ENCODE measurements at regions not wholly inside any gene's neighbourhood (a gene's known extent, or its start where the extent isn't known, plus 50 kb on each side); places are given as distances from the start of the nearest gene placed in this dataset.

DNA sequence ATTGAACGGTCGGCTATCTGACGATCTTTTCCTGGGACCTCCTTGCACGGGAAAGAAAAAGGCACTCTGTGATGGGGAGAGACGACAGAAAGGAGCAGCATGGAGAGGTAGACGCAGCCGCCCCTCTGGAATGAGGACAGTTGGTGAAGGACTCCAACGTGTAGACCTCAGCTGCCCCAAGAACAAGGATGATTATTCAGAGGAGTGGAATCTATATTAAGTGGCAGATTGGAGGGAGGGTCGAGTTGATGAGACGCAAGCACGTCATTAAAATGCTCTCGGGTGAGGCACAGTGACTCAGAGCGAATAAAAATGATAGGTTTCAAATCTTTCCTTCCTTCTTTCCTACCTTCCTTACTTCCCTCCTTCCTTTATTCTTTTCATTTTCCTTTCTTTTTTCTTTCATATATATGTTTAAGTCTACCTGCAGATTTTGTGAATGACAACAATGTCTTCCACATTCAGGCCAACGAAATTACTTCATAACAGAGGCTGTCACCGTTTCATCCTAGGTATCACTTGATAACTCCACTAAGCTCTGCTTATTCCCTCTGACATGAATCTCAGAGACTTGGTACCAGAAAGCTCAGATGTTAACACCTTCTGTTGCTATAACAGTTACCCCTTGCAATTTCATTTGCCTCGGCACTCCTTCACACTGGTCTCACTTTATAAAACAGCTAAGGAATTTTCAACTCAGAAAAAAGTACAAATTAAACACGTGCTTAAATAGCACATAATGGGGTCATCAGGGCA, 110.0 kb upstream of the PPARGC1A start (continued):
- TF ChIP-seq, protein P1, sequence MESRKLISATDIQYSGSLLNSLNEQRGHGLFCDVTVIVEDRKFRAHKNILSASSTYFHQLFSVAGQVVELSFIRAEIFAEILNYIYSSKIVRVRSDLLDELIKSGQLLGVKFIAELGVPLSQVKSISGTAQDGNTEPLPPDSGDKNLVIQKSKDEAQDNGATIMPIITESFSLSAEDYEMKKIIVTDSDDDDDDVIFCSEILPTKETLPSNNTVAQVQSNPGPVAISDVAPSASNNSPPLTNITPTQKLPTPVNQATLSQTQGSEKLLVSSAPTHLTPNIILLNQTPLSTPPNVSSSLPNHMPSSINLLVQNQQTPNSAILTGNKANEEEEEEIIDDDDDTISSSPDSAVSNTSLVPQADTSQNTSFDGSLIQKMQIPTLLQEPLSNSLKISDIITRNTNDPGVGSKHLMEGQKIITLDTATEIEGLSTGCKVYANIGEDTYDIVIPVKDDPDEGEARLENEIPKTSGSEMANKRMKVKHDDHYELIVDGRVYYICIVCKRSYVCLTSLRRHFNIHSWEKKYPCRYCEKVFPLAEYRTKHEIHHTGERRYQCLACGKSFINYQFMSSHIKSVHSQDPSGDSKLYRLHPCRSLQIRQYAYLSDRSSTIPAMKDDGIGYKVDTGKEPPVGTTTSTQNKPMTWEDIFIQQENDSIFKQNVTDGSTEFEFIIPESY (IDR thresholded peaks at IDR 0.05): no peak

DNA sequence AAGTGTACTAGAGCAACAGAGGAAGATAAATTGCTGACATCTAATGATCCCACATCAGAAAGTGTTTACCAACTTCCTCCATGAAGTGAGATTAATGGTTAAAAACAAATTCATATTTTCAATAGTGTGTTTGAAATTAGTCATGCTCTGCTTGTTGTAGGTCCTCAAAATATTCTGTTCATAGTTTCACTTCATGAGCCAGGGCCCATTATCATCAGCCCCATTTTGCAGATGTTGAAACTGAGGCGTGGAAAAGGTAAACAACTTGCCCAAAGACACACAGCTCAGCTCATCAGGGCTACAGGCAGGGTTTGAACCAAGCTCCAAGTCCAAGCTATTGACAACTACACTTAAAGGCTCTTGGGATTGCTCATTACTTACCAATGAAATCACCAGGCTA, 103.5 kb upstream of the PPARGC1A start:
- Histone ChIP-seq H3K27me3 (ENCODE audit: control insufficient read depth in 4 of 4, insufficient read depth in 4 of 4, low read length in 3 of 4) (no peaks in the 10 kb centered on the region), H3K4me1 (ENCODE audit: control insufficient read depth in 4 of 4, insufficient read depth in 4 of 4, low read length in 3 of 4) (no peaks in the 10 kb centered on the region), H3K4me3 (ENCODE audit: low read depth in 1 of 3, low read length in 3 of 3) (no peak overlapping the region), H3K27ac (ENCODE audit: low read depth in 1 of 2, low read length in 2 of 2) (no peak overlapping the region), H3K9ac (ENCODE audit: low read depth in 1 of 2, low read length in 2 of 2) (no peak overlapping the region), H3K36me3 (ENCODE audit: control insufficient read depth in 4 of 4, insufficient read depth in 3 of 4, low read depth in 1 of 4, low read length in 3 of 4) (no peaks in the 10 kb centered on the region), H3K9me3 (ENCODE audit: control insufficient read depth in 4 of 4, low read length in 3 of 4) (no peaks in the 10 kb centered on the region)
- TF ChIP-seq HNF4G (IDR thresholded peaks at IDR 0.05) (no peak), EGR1 (IDR thresholded peaks at IDR 0.05; ENCODE audit: low read depth in 2 of 2) (no peak), NR2F2 (IDR thresholded peaks at IDR 0.05) (no peak), YY1 (IDR thresholded peaks at IDR 0.05) (no peak), HNF4A (conservative IDR thresholded peaks at IDR 0.05) (no peak), ATF3 (IDR thresholded peaks at IDR 0.05) (no peak)
- TF ChIP-seq, protein P1 (IDR thresholded peaks at IDR 0.05): no peak
- DNase-seq (ENCODE audit: low spot score): no peak
- WGBS: 92% methylated on average over 1 of the region's 1 CpG

DNA sequence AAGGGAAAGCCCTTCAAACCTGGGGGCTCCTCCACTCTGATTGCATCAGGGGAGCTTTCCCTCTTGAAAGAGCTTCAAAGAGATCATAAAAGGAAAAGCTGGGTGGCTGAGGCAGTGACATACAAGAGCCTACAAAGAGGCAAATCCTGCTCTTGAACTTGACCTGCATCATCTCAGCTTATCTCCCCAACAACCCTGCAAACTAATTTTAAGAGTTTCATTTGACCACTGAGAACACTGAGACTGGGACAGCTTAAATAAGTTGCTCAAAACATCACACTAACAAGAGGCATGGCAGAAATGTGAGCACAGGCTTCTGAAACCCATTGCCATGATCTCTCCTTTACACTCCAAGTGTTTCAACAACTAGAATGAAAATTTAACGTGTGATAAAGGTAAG, 101.6 kb upstream of the PPARGC1A start:
- Histone ChIP-seq H3K36me3 (ENCODE audit: control insufficient read depth in 4 of 4, insufficient read depth in 3 of 4, low read depth in 1 of 4, low read length in 3 of 4) (no peaks in the 10 kb centered on the region), H3K27me3 (ENCODE audit: control insufficient read depth in 4 of 4, insufficient read depth in 4 of 4, low read length in 3 of 4) (no peaks in the 10 kb centered on the region), H3K9ac (ENCODE audit: low read depth in 1 of 2, low read length in 2 of 2) (no peak overlapping the region), H3K9me3 (ENCODE audit: control insufficient read depth in 4 of 4, low read length in 3 of 4) (no peaks in the 10 kb centered on the region), H3K4me3 (ENCODE audit: low read depth in 1 of 3, low read length in 3 of 3) (no peak overlapping the region), H3K4me1 (ENCODE audit: control insufficient read depth in 4 of 4, insufficient read depth in 4 of 4, low read length in 3 of 4) (no peaks in the 10 kb centered on the region), H3K27ac (ENCODE audit: low read depth in 1 of 2, low read length in 2 of 2) (no peak overlapping the region)
- WGBS: 78% methylated on average over 1 of the region's 1 CpG
- DNase-seq (ENCODE audit: low spot score): no peak
- TF ChIP-seq, protein P2, sequence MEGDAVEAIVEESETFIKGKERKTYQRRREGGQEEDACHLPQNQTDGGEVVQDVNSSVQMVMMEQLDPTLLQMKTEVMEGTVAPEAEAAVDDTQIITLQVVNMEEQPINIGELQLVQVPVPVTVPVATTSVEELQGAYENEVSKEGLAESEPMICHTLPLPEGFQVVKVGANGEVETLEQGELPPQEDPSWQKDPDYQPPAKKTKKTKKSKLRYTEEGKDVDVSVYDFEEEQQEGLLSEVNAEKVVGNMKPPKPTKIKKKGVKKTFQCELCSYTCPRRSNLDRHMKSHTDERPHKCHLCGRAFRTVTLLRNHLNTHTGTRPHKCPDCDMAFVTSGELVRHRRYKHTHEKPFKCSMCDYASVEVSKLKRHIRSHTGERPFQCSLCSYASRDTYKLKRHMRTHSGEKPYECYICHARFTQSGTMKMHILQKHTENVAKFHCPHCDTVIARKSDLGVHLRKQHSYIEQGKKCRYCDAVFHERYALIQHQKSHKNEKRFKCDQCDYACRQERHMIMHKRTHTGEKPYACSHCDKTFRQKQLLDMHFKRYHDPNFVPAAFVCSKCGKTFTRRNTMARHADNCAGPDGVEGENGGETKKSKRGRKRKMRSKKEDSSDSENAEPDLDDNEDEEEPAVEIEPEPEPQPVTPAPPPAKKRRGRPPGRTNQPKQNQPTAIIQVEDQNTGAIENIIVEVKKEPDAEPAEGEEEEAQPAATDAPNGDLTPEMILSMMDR (IDR thresholded peaks at IDR 0.05; ENCODE audit: low read depth, low read length, missing input control): no peak
- TF ChIP-seq HNF4A (conservative IDR thresholded peaks at IDR 0.05): no peak
- TF ChIP-seq YY1 (IDR thresholded peaks at IDR 0.05): no peak
- TF ChIP-seq SP1 (IDR thresholded peaks at IDR 0.05): no peak
